SK-N-SH treated with all-trans-retinoic acid at 6 μM for 48 hours (cell line): ENCODE measurements at regions not wholly inside any gene's neighbourhood (a gene's known extent, or its start where the extent isn't known, plus 50 kb on each side); places are given as distances from the start of the nearest gene placed in this dataset.

Experiments
- ATAC-seq: fragments of 200-7000 bp; cut with Tn5 transposase; 3 replicates; pipeline ENCODE4 v1.9.1; 2020; ENCODE audit warnings: mild to moderate bottlenecking, moderate library complexity
- ARNTL ChIP-seq: fragments of 450-650 bp; formaldehyde crosslinking; IDR thresholded peaks from 2 replicates; pipeline ENCODE4 v1.5.0; 2020; ENCODE audit warnings: low read depth, mild to moderate bottlenecking, moderate library complexity, borderline replicate concordance
- BACH2 ChIP-seq: fragments of 250-450 bp; sonication (Bioruptor Pico); IDR thresholded peaks from 2 replicates; pipeline ENCODE4 v1.9.0; 2021; ENCODE audit warnings: mild to moderate bottlenecking, borderline replicate concordance
- CSDC2 ChIP-seq: fragments of 250-450 bp; sonication (Bioruptor Pico); IDR thresholded peaks from 2 replicates; pipeline ENCODE4 v1.5.0; 2020; ENCODE audit warnings: mild to moderate bottlenecking, moderate library complexity
- CSRNP3 ChIP-seq: fragments of 250-450 bp; sonication (Bioruptor Pico); IDR thresholded peaks from 2 replicates; pipeline ENCODE4 v1.5.1; 2021; ENCODE audit warnings: mild to moderate bottlenecking, moderate library complexity
- ESRRG ChIP-seq: fragments of 250-450 bp; sonication (Bioruptor Pico); IDR thresholded peaks from 2 replicates; pipeline ENCODE4 v1.6.1; 2021; ENCODE audit warnings: mild to moderate bottlenecking
- GLIS3 ChIP-seq: fragments of 250-450 bp; sonication (Bioruptor Pico); IDR thresholded peaks from 2 replicates; pipeline ENCODE4 v1.5.0; 2020; ENCODE audit warnings: mild to moderate bottlenecking, moderate library complexity
- ISL1 ChIP-seq: fragments of 250-450 bp; sonication (Bioruptor Pico); IDR thresholded peaks from 2 replicates; pipeline ENCODE4 v2.1.2; 2022; ENCODE audit warnings: mild to moderate bottlenecking, moderate library complexity
- OSR1 ChIP-seq: fragments of 250-450 bp; sonication (Bioruptor Pico); IDR thresholded peaks from 2 replicates; pipeline ENCODE4 v1.8.0; 2022; ENCODE audit warnings: moderate library complexity, mild to moderate bottlenecking, inconsistent platforms
- PPARA ChIP-seq: fragments of 250-450 bp; sonication (Bioruptor Pico); IDR thresholded peaks from 2 replicates; pipeline ENCODE4 v1.5.0; 2020; ENCODE audit warnings: mild to moderate bottlenecking, borderline replicate concordance
- RARB ChIP-seq: fragments of 250-450 bp; sonication (Bioruptor Pico); IDR thresholded peaks from 2 replicates; pipeline ENCODE4 v1.8.0; 2021; ENCODE audit warnings: mild to moderate bottlenecking, moderate library complexity
- SNAI2 ChIP-seq: fragments of 250-450 bp; sonication (Bioruptor Pico); IDR thresholded peaks from 2 replicates; pipeline ENCODE4 v1.5.0; 2020; ENCODE audit warnings: mild to moderate bottlenecking, moderate library complexity
- TCF4 ChIP-seq: fragments of 250-450 bp; sonication (Bioruptor Pico); IDR thresholded peaks from 2 replicates; pipeline ENCODE4 v1.8.0; 2021; ENCODE audit warnings: mild to moderate bottlenecking, moderate library complexity, borderline replicate concordance
- TOX ChIP-seq: fragments of 250-450 bp; sonication (Bioruptor Pico); IDR thresholded peaks from 2 replicates; pipeline ENCODE4 v1.8.0; 2021; ENCODE audit warnings: mild to moderate bottlenecking, moderate library complexity, borderline replicate concordance
- ZFP3 ChIP-seq: fragments of 250-450 bp; sonication (Bioruptor Pico); IDR thresholded peaks from 2 replicates; pipeline ENCODE4 v1.5.0; 2020; ENCODE audit warnings: mild to moderate bottlenecking, moderate library complexity
- ZFP30 ChIP-seq: fragments of 450-650 bp; formaldehyde crosslinking; IDR thresholded peaks from 2 replicates; pipeline ENCODE4 v1.5.0; 2022; ENCODE audit warnings: mild to moderate bottlenecking, moderate library complexity
- ZNF565 ChIP-seq: fragments of 450-650 bp; formaldehyde crosslinking; conservative IDR thresholded peaks from 2 replicates; pipeline ENCODE4 v1.5.0; 2020; ENCODE audit warnings: low read depth, mild to moderate bottlenecking, moderate library complexity
- ZNF70 ChIP-seq: fragments of 450-650 bp; formaldehyde crosslinking; IDR thresholded peaks from 2 replicates; pipeline ENCODE4 v1.5.0; 2020; ENCODE audit warnings: mild to moderate bottlenecking, moderate library complexity
- ZNF8 ChIP-seq: fragments of 450-650 bp; formaldehyde crosslinking; IDR thresholded peaks from 2 replicates; pipeline ENCODE4 v1.5.0; 2020; ENCODE audit warnings: mild to moderate bottlenecking, moderate library complexity
- TF ChIP-seq, protein P1 (sequence below): fragments of 250-450 bp; sonication (Bioruptor Pico); IDR thresholded peaks from 2 replicates; pipeline ENCODE4 v1.8.0; 2021; ENCODE audit warnings: low read depth, mild to moderate bottlenecking, moderate library complexity, borderline replicate concordance
- TF ChIP-seq, protein P2 (sequence below): fragments of 250-450 bp; sonication (Bioruptor Pico); IDR thresholded peaks from 2 replicates; pipeline ENCODE4 v1.8.0; 2020; ENCODE audit warnings: mild to moderate bottlenecking, moderate library complexity, borderline replicate concordance
- TF ChIP-seq, protein P3 (sequence below): fragments of 250-450 bp; sonication (Bioruptor Pico); IDR thresholded peaks from 2 replicates; pipeline ENCODE4 v1.5.0; 2020; ENCODE audit warnings: mild to moderate bottlenecking, moderate library complexity
- TF ChIP-seq, protein P4 (sequence below): fragments of 250-450 bp; sonication (Bioruptor Pico); IDR thresholded peaks from 2 replicates; pipeline ENCODE4 v1.5.1; 2020; ENCODE audit warnings: low read depth, mild to moderate bottlenecking, moderate library complexity

- no peak for ATAC-seq
- TF ChIP-seq, protein P1, sequence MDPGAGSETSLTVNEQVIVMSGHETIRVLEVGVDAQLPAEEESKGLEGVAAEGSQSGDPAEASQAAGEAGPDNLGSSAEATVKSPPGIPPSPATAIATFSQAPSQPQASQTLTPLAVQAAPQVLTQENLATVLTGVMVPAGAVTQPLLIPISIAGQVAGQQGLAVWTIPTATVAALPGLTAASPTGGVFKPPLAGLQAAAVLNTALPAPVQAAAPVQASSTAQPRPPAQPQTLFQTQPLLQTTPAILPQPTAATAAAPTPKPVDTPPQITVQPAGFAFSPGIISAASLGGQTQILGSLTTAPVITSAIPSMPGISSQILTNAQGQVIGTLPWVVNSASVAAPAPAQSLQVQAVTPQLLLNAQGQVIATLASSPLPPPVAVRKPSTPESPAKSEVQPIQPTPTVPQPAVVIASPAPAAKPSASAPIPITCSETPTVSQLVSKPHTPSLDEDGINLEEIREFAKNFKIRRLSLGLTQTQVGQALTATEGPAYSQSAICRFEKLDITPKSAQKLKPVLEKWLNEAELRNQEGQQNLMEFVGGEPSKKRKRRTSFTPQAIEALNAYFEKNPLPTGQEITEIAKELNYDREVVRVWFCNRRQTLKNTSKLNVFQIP (CRISPR knock-in tag): no peak
- no peak for TF ChIP-seq TOX (CRISPR knock-in tag)
- TF ChIP-seq, protein P2, sequence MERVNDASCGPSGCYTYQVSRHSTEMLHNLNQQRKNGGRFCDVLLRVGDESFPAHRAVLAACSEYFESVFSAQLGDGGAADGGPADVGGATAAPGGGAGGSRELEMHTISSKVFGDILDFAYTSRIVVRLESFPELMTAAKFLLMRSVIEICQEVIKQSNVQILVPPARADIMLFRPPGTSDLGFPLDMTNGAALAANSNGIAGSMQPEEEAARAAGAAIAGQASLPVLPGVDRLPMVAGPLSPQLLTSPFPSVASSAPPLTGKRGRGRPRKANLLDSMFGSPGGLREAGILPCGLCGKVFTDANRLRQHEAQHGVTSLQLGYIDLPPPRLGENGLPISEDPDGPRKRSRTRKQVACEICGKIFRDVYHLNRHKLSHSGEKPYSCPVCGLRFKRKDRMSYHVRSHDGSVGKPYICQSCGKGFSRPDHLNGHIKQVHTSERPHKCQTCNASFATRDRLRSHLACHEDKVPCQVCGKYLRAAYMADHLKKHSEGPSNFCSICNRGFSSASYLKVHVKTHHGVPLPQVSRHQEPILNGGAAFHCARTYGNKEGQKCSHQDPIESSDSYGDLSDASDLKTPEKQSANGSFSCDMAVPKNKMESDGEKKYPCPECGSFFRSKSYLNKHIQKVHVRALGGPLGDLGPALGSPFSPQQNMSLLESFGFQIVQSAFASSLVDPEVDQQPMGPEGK (CRISPR knock-in tag): no peak
- TF ChIP-seq, protein P3, sequence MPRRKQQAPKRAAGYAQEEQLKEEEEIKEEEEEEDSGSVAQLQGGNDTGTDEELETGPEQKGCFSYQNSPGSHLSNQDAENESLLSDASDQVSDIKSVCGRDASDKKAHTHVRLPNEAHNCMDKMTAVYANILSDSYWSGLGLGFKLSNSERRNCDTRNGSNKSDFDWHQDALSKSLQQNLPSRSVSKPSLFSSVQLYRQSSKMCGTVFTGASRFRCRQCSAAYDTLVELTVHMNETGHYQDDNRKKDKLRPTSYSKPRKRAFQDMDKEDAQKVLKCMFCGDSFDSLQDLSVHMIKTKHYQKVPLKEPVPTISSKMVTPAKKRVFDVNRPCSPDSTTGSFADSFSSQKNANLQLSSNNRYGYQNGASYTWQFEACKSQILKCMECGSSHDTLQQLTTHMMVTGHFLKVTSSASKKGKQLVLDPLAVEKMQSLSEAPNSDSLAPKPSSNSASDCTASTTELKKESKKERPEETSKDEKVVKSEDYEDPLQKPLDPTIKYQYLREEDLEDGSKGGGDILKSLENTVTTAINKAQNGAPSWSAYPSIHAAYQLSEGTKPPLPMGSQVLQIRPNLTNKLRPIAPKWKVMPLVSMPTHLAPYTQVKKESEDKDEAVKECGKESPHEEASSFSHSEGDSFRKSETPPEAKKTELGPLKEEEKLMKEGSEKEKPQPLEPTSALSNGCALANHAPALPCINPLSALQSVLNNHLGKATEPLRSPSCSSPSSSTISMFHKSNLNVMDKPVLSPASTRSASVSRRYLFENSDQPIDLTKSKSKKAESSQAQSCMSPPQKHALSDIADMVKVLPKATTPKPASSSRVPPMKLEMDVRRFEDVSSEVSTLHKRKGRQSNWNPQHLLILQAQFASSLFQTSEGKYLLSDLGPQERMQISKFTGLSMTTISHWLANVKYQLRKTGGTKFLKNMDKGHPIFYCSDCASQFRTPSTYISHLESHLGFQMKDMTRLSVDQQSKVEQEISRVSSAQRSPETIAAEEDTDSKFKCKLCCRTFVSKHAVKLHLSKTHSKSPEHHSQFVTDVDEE (CRISPR knock-in tag): no peak
- TF ChIP-seq ARNTL: no peak
- no peak for TF ChIP-seq ZFP3 (CRISPR knock-in tag)
- no peak for TF ChIP-seq CSDC2 (CRISPR knock-in tag)
- TF ChIP-seq, protein P4, sequence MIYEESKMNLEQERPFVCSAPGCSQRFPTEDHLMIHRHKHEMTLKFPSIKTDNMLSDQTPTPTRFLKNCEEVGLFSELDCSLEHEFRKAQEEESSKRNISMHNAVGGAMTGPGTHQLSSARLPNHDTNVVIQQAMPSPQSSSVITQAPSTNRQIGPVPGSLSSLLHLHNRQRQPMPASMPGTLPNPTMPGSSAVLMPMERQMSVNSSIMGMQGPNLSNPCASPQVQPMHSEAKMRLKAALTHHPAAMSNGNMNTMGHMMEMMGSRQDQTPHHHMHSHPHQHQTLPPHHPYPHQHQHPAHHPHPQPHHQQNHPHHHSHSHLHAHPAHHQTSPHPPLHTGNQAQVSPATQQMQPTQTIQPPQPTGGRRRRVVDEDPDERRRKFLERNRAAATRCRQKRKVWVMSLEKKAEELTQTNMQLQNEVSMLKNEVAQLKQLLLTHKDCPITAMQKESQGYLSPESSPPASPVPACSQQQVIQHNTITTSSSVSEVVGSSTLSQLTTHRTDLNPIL (CRISPR knock-in tag): no peak
- TF ChIP-seq GLIS3 (CRISPR knock-in tag): no peak
- no peak for TF ChIP-seq PPARA (CRISPR knock-in tag)
- no peak for TF ChIP-seq RARB (CRISPR knock-in tag)
- TF ChIP-seq ISL1: no peak
- no peak for TF ChIP-seq ESRRG (CRISPR knock-in tag)
- TF ChIP-seq CSRNP3 (CRISPR knock-in tag): no peak
- no peak for TF ChIP-seq ZNF8
- TF ChIP-seq OSR1 (CRISPR knock-in tag): no peak
- TF ChIP-seq TCF4 (CRISPR knock-in tag): no peak
- no peak for TF ChIP-seq BACH2 (CRISPR knock-in tag)
- no peak for TF ChIP-seq ZNF70
- TF ChIP-seq ZFP30: no peak
Observed at GRCh38 chr3:18075799-18076198, 333.4 kb upstream of the TBC1D5 start.

- no peak for ATAC-seq
- no peak for TF ChIP-seq CSDC2 (CRISPR knock-in tag)
- TF ChIP-seq PPARA (CRISPR knock-in tag): no peak
- no peak for TF ChIP-seq ZFP3 (CRISPR knock-in tag)
- TF ChIP-seq BACH2 (CRISPR knock-in tag): no peak
- no peak for TF ChIP-seq ZNF565
- TF ChIP-seq, protein P2 (CRISPR knock-in tag): no peak
- TF ChIP-seq ZNF8: no peak
- TF ChIP-seq, protein P4 (CRISPR knock-in tag): no peak
- no peak for TF ChIP-seq SNAI2 (CRISPR knock-in tag)
- no peak for TF ChIP-seq ISL1
- no peak for TF ChIP-seq CSRNP3 (CRISPR knock-in tag)
- TF ChIP-seq GLIS3 (CRISPR knock-in tag): no peak
- TF ChIP-seq ZNF70: no peak
- TF ChIP-seq, protein P1 (CRISPR knock-in tag): no peak
- TF ChIP-seq ZFP30: no peak
Observed at GRCh38 chr3:18071833-18072232, 329.4 kb upstream of the TBC1D5 start.
